GM12873 (cell line): ENCODE measurements at regions not wholly inside any gene's neighbourhood (a gene's known extent, or its start where the extent isn't known, plus 50 kb on each side); places are given as distances from the start of the nearest gene placed in this dataset.
A peak's percentile ranks its signal among the peaks of the same experiment; 100 is the strongest.

Experiments
- TF ChIP-seq, protein P1 (sequence below): IDR thresholded peaks from 2 replicates; pipeline ENCODE4 v1.5.1; 2012; ENCODE audit warnings: low read depth, mild to moderate bottlenecking, moderate library complexity, low read length, control low read depth; ENCODE audit not compliant: insufficient read depth; ENCODE audit errors: missing control alignments

DNA sequence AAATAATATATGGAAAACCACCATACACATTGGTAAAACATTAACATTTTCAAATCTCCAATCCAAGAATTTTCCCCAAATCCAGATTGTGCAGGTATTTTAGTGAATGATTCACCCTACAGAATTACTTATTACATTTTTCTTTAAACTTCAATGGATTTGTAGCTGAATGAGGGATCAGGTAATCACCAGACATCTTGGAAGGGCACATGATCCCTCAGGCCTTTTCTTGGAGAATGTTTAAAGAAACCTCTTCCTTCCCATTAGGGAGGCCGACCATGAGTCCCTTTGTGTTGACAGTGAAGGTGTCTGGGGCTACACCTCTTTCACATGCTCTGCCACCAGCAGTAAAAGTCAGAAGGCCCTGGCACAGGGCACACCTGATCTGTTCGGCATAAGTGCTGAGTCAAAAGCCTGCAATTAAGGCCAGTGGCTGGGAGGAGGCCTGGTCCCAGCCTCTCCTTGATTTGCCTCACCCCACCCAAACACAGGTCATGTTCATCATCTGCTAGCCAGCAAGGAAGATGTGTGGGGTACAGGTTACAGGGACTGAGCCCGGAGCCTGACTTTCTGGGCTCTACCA lies 207.7 kb downstream of the SNX10 start:
- TF ChIP-seq, protein P1, sequence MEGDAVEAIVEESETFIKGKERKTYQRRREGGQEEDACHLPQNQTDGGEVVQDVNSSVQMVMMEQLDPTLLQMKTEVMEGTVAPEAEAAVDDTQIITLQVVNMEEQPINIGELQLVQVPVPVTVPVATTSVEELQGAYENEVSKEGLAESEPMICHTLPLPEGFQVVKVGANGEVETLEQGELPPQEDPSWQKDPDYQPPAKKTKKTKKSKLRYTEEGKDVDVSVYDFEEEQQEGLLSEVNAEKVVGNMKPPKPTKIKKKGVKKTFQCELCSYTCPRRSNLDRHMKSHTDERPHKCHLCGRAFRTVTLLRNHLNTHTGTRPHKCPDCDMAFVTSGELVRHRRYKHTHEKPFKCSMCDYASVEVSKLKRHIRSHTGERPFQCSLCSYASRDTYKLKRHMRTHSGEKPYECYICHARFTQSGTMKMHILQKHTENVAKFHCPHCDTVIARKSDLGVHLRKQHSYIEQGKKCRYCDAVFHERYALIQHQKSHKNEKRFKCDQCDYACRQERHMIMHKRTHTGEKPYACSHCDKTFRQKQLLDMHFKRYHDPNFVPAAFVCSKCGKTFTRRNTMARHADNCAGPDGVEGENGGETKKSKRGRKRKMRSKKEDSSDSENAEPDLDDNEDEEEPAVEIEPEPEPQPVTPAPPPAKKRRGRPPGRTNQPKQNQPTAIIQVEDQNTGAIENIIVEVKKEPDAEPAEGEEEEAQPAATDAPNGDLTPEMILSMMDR = no peak

DNA sequence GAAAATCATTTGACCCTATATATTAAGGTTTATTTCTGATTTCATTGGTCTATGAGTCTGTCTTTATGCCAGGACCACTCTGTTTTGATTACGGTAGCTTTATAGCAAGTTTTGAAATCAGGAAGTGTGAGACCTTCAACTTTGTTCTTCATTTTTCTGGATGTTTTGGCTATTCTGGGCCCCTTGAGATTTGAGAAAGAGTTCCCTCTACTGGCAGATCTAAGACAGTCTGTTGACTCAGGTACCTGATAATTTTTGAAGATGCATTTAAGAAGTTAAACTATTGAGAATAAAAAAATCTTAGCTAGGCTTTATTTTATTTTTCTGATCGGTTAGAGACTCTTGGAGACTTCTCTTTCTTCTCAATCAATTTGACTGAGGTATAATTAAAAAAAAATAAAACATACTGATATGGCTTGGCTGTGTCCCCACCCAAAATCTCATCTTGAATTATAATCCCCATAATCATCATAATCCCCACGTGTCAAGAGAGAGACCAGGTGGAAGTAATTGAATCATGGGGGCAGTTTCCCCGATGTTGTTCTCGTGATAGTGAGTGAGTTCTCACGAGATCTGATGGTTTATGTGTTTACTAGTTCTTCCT lies 209.2 kb downstream of the SNX10 start:
- TF ChIP-seq, protein P1 = peak; percentile 51

DNA sequence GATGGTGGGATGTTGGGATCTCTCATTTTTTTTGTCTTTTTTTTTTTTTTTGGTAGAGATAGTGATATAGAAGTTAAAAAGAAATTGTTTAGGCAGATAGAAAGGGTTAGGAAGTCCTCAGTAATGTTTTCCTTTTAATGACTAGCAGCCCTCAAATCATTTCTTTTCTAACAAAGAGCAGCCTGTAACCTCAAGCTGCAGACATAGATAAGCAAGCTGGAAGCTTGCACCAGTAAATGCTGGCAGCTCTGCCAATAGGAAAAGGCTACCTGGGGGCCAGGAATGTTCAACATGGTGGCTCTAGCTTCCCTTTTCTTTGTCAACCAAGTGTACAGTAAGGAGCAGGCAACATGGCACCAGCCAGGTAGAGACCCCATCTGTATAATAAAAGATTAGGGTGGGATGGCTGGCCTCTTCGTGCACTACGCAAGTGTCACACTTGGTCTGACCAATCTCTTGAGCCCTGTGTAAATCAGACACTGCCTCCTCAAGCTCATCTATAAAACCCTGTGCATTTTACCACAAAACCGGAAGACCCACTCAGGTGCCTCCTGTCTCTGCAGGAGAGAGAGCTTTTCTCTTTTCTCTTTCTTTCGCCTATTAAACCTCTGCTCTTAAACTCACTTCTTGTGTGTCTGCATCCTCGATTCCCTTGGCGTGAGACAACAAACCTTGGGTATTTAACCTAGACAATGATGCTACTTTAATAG lies 212.9 kb downstream of the SNX10 start:
- TF ChIP-seq, protein P1 = no peak

DNA sequence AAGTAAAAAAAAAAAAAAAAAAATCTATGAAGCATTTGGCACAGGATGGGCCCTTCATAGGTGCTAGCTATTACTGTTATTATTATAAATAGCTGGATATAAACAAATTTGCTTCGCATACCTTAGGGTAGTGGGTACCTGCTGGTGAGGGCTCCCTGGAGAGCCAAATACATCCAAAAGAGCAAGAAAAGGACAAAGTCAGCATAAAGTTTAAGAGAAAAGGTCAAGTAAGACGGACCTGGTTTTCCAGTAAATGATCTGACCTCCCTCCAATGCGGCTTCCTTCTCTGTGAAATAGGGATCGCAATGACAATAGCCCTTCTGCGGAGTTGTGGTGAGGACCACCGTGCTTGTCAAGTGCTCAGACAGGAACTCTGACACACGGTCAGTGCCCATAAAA lies 214.5 kb downstream of the SNX10 start:
- TF ChIP-seq, protein P1 = no peak

DNA sequence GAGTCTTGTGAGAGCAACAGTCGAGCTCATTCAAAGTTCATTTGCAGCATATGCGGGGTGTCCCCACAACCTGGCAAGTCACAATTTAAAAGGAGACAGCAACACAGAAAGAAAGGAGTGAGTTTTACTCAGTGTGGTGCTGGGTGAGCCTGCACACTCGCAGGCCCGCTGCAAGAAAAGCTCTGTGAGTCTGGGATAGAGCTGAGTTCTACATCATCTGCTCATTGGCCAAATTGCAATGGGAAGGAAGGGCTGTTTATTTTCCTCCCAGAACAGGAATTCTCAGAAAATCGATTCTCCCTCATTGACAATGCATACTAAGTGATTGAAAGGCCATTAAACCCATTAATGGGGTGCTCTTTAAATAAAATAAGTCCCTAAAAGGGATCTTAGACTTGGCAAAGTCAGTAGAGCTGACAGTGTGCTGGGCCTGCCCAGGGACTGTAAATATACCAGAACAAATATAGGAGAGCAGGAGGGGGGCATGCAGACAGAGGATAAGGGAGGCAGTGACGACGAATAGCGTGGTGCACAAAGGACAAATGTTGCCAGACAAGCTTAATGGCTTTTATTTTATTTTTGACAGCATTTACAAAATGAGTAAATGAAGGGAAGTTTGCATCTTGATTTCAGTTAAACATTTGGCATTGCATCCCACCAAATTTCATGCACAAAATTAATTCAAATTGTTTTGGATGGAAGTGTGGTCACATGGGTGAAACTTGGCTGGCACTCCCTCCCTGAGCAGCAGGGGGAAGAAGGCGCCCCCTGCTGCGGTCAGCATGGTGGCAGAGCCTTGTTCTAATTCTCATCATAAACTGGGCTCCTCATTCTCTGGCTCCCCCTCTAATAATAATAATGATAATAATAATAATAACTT lies 215.7 kb downstream of the SNX10 start:
- TF ChIP-seq, protein P1 = no peak

DNA sequence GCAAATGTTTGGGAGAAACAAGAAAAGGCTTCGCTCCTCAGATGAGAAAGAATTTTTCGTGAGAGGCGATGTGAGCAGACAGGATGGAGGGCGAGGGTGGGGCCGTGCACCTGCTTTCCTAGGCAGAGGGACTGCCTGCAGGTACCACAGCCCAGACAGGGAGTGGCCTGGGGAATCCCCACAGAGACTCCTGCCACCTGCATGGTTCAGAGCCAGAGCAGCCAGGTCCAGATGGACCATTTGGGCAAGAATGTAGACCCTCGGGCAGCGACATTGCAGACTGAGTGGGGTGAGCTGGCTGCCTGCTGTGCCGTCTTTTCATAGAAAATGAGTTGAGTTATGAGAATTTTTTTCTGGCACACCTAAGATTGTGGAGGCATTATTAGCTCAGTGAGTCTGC lies 216.8 kb downstream of the SNX10 start:
- TF ChIP-seq, protein P1 = no peak

DNA sequence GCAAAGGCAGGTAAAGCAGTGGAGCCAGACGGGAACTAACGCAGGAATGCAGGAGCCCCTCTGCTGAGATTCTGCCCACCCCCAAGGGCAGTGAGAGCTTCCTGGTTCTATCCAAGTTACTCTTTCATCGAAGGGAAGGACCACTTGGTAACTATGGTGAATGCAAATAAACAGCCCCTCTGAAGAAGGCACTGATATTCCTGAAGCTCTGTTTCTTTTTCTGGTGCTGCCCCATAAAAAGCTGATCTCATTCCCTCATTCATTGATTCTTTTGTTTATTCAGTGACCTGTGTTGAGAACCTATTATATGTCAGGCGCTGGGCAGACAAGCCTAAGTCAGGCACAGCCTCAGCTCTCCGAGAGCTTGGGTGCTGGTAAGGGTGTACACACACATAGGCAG lies 217.3 kb downstream of the SNX10 start:
- TF ChIP-seq, protein P1 = no peak
